ENCODE measurements at regions not wholly inside any gene's neighbourhood (a gene's known extent, or its start where the extent isn't known, plus 50 kb on each side); places are given as distances from the start of the nearest gene placed in this dataset.

DNA sequence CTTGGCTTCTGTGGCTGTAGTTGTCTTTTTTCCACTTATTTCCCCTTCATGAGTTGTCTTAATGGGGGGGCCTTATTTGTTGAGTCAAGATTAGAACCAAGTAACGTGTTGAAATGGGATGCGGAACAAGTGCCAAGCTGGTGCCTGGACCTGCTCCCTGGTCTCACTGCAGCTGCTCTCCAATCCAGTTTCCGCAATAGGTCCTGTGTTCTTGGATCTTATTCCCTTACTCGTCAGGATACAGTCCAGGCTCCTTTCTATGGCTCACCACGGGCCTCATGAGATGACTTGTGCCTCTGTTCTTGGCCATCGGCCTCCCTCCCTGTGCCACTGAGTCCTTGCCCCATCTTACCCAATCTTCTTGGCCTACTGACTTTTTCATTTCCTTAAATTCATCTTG, 159.6 kb upstream of the CADM1 start:
- TF ChIP-seq, protein P1, sequence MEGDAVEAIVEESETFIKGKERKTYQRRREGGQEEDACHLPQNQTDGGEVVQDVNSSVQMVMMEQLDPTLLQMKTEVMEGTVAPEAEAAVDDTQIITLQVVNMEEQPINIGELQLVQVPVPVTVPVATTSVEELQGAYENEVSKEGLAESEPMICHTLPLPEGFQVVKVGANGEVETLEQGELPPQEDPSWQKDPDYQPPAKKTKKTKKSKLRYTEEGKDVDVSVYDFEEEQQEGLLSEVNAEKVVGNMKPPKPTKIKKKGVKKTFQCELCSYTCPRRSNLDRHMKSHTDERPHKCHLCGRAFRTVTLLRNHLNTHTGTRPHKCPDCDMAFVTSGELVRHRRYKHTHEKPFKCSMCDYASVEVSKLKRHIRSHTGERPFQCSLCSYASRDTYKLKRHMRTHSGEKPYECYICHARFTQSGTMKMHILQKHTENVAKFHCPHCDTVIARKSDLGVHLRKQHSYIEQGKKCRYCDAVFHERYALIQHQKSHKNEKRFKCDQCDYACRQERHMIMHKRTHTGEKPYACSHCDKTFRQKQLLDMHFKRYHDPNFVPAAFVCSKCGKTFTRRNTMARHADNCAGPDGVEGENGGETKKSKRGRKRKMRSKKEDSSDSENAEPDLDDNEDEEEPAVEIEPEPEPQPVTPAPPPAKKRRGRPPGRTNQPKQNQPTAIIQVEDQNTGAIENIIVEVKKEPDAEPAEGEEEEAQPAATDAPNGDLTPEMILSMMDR (IDR thresholded peaks at IDR 0.05), result no peak
- no peak for TF ChIP-seq TCF7L2 (IDR thresholded peaks at IDR 0.05; ENCODE audit: low read depth, low read length)
- no peak for TF ChIP-seq POLR2AphosphoS5 (IDR thresholded peaks at IDR 0.05; ENCODE audit: low read depth, low read length)
